SJCRH30 (cell line): ENCODE measurements at regions not wholly inside any gene's neighbourhood (a gene's known extent, or its start where the extent isn't known, plus 50 kb on each side); places are given as distances from the start of the nearest gene placed in this dataset.

Source experiments
- DNase-seq, 2 experiments: peaks; one replicate each; pipeline ENCODE4 v3.0.0-alpha.2; 2015 to 2020
- H3K27ac ChIP-seq: fragments of 250-450 bp; sonication (Bioruptor Pico); 2 replicates; pipeline ENCODE4 v1.5.1; 2020; ENCODE audit warnings: mild to moderate bottlenecking, moderate library complexity
- H3K27me3 ChIP-seq: fragments of 250-450 bp; sonication (Bioruptor Pico); 2 replicates; pipeline ENCODE4 v1.5.1; 2020; ENCODE audit warnings: mild to moderate bottlenecking, moderate library complexity
- H3K36me3 ChIP-seq: fragments of 250-450 bp; sonication (Bioruptor Pico); 2 replicates; pipeline ENCODE4 v1.5.1; 2020; ENCODE audit warnings: mild to moderate bottlenecking, moderate library complexity
- H3K4me1 ChIP-seq: fragments of 250-450 bp; sonication (Bioruptor Pico); 2 replicates; pipeline ENCODE4 v1.5.1; 2020; ENCODE audit warnings: mild to moderate bottlenecking, moderate library complexity
- H3K4me3 ChIP-seq: fragments of 250-450 bp; sonication (Bioruptor Pico); 2 replicates; pipeline ENCODE4 v1.5.1; 2020; ENCODE audit warnings: mild to moderate bottlenecking, moderate library complexity
- H3K9me3 ChIP-seq: fragments of 250-450 bp; sonication (Bioruptor Pico); replicated peaks from 2 replicates; pipeline ENCODE4 v1.5.1; 2020; ENCODE audit warnings: mild to moderate bottlenecking, moderate library complexity

DNA sequence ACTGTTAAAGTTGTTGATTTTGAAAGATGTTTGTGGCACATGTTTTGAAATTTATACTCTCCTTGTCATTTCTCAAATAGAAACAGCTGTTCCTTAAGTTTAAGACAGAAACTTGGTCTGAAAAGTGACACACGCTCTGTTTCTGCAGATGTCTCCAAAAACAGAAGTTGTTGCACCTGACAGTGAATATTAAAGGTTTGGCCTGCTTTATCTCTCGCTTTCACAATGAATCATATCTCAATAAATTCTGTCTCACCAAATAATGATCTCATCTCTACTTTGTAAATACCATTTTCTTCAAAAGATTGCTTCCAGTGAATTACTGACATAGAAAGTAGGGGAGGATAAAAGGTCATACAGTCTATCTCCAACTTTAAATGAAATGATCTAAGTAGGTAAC, 294.9 kb upstream of the SYT4 start:
- H3K36me3 ChIP-seq: no peaks in the 10 kb centered on the region
- no peaks in the 10 kb centered on the region for H3K4me1 ChIP-seq
- no peak for DNase-seq
- H3K27me3 ChIP-seq: no peaks in the 10 kb centered on the region
- H3K27ac ChIP-seq: no peak overlapping the region
- H3K9me3 ChIP-seq: no peaks in the 10 kb centered on the region
- no peak overlapping the region for H3K4me3 ChIP-seq

GRCh38 chr18:43574974-43575373, 297.7 kb upstream of the SYT4 start:
- no peaks in the 10 kb centered on the region for H3K27me3 ChIP-seq
- no peak for DNase-seq
- H3K4me3 ChIP-seq: no peak overlapping the region
- no peak overlapping the region for H3K27ac ChIP-seq
- H3K9me3 ChIP-seq: no peaks in the 10 kb centered on the region
- no peaks in the 10 kb centered on the region for H3K36me3 ChIP-seq
- no peaks in the 10 kb centered on the region for H3K4me1 ChIP-seq

GRCh38 chr18:43578211-43578610, 300.9 kb upstream of the SYT4 start:
- H3K4me3 ChIP-seq: no peak overlapping the region
- no peak for DNase-seq
- H3K36me3 ChIP-seq: no peaks in the 10 kb centered on the region
- H3K27me3 ChIP-seq: no peaks in the 10 kb centered on the region
- H3K27ac ChIP-seq: no peak overlapping the region
- H3K9me3 ChIP-seq: no peaks in the 10 kb centered on the region
- H3K4me1 ChIP-seq: no peaks in the 10 kb centered on the region

DNA sequence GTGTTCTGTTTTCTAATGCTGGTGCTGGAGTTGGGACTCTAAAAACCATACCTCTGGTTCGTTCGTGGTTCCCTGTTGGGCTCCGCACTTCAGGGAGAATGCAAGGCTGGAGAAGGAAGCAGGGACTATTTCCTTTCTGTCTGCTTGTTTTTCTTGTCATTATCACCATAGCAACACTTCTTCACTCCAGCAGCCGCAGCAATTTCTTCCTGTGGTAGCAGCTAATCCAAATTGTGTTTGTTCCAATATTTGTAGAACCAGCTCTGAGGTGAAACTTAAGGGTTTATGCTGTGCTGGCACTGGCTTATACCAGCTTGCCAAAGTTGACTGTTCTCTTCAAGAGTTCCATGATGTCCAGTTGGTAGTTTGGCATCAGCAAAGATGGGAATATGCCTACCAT, 301.4 kb upstream of the SYT4 start:
- no peak overlapping the region for H3K4me3 ChIP-seq
- no peaks in the 10 kb centered on the region for H3K9me3 ChIP-seq
- DNase-seq: no peak
- no peaks in the 10 kb centered on the region for H3K36me3 ChIP-seq
- no peaks in the 10 kb centered on the region for H3K27me3 ChIP-seq
- H3K4me1 ChIP-seq: no peaks in the 10 kb centered on the region
- no peak overlapping the region for H3K27ac ChIP-seq

DNA sequence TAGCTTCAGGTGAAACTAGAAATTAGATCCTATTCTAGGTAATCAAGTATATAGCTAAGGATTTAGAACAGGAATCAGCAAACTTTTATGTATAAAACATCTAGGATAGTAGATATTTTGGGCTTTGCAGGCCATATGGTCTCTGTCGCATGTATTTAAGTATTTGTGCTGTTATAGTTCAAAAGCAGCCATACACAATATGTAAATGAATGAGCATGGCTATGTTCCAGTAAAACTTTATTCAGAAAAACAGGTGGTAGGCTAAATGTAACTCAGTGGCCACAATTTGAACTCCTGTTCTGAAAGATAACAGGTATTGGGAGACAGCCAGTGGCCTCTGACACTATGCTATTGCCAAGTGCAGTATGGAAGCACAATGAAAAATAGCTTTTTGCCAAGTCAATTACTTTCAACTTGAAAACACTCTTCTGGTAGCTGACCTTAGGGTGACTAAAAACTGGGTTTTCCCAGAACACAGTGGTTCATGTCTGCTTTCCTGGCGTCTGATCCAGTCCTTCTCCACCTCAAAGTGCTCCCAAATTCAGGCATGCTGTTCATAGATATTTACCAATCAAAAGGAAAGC, 304.7 kb upstream of the SYT4 start:
- Histone ChIP-seq H3K27me3 (no peaks in the 10 kb centered on the region), H3K27ac (no peak overlapping the region), H3K36me3 (no peaks in the 10 kb centered on the region), H3K9me3 (no peaks in the 10 kb centered on the region), H3K4me3 (no peak overlapping the region), H3K4me1 (no peaks in the 10 kb centered on the region)
- no peak for DNase-seq

- Histone ChIP-seq H3K36me3 (no peaks in the 10 kb centered on the region), H3K4me3 (no peak overlapping the region), H3K27ac (no peak overlapping the region), H3K27me3 (no peaks in the 10 kb centered on the region), H3K4me1 (no peaks in the 10 kb centered on the region), H3K9me3 (no peaks in the 10 kb centered on the region)
- DNase-seq: peak in 1 of 2 experiments; percentile 42
Observed at GRCh38 chr18:43587538-43588153, 310.4 kb upstream of the SYT4 start.

DNA sequence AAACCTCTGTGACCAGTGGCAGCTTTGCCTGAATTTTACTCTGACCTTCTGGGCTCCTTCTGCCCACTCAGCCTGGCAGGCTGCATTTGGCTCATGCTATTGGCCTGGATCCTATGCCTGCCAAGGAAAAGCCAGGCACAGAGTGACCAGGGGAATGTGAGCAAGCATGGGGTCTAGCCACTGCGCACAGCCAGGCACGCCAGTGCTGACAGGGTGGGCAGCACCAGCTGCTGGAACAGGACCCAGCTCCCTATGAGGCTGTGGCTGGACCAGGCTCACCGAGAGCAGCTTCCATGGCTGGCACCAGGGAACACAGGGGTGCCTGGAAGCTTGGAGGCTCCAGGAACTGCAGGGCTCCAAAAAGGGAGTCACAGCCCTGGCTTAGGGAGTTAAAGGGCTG, 311.5 kb upstream of the SYT4 start:
- Histone ChIP-seq H3K36me3 (no peaks in the 10 kb centered on the region), H3K27ac (no peak overlapping the region), H3K4me1 (no peaks in the 10 kb centered on the region), H3K9me3 (no peaks in the 10 kb centered on the region), H3K27me3 (no peaks in the 10 kb centered on the region), H3K4me3 (no peak overlapping the region)
- DNase-seq: no peak

GRCh38 chr18:43589611-43590151, 312.4 kb upstream of the SYT4 start:
- no peak for DNase-seq
- H3K9me3 ChIP-seq: no peaks in the 10 kb centered on the region
- no peak overlapping the region for H3K27ac ChIP-seq

DNA sequence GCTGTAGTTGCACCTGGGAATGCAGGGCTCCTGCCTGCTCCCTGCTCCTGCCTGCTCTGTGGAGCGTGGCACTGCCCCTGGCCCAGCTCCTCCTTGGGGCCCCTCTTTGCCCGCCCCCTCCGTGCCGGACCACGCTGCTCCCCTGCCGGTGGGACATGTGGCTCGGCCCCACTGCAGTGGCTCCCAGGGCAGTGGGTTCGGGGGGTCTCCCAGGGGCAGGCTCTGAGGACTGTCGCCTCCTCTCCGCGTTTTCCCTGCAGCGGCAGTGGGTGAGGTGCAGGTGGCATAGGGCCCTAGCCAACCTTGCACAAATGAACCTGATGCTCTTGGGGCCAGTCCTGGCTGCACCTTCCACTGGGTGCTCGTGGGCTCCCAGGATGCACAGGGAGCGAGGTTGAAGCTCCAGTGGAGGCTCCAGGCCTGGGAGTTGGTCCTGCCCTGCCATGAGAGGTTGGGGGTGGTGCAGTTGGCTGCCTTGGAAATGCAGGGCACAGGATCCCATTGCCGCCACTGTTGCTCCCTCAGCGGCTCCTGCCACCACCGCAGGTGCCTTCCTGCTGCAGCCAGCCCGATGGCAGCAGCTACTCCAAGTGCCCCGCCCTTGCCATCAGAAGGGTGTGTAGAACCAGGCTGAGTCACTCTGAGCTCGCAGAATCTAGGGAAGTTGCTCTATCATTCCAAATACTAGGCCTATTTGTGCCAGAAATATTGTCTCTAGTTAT, 313.1 kb upstream of the SYT4 start:
- H3K4me3 ChIP-seq: no peak overlapping the region
- H3K36me3 ChIP-seq: no peaks in the 10 kb centered on the region
- no peak for DNase-seq
- H3K9me3 ChIP-seq: no peaks in the 10 kb centered on the region
- no peaks in the 10 kb centered on the region for H3K4me1 ChIP-seq
- H3K27me3 ChIP-seq: no peaks in the 10 kb centered on the region
- H3K27ac ChIP-seq: no peak overlapping the region

More at GRCh38 chr18:43589611-43590151, 312.4 kb upstream of the SYT4 start:
- Histone ChIP-seq H3K4me3 (no peak overlapping the region), H3K4me1 (no peaks in the 10 kb centered on the region), H3K27me3 (no peaks in the 10 kb centered on the region), H3K36me3 (no peaks in the 10 kb centered on the region)

DNA sequence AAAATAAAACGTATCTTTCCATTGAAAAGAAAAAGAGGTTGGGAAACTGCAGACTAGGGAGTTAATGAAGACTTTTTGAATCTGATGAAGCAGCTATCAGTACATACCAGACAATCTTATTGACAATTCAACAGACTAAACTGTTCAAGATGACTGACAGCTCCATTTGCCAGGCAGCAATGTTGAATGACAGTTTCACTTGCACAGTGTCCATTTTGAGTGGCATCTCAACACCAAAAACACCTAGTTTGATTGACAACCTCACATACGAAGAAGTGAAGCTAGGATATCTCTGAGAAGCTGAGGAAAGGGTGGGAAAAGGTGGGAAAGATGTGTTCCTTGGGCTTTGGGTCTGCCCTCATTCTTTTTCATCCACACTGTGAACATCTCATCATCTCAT, 315.0 kb upstream of the SYT4 start:
- no peak overlapping the region for H3K27ac ChIP-seq
- no peak overlapping the region for H3K4me3 ChIP-seq
- no peak for DNase-seq
- no peaks in the 10 kb centered on the region for H3K9me3 ChIP-seq
- no peaks in the 10 kb centered on the region for H3K4me1 ChIP-seq
- no peaks in the 10 kb centered on the region for H3K36me3 ChIP-seq
- H3K27me3 ChIP-seq: no peaks in the 10 kb centered on the region

- Histone ChIP-seq H3K27ac (no peak overlapping the region), H3K4me3 (no peak overlapping the region), H3K4me1 (no peaks in the 10 kb centered on the region), H3K9me3 (no peaks in the 10 kb centered on the region), H3K36me3 (no peaks in the 10 kb centered on the region), H3K27me3 (no peaks in the 10 kb centered on the region)
- peak in 1 of 2 experiments; percentile 23 for DNase-seq
Observed at GRCh38 chr18:43596105-43596712, 318.9 kb upstream of the SYT4 start.

- no peaks in the 10 kb centered on the region for H3K36me3 ChIP-seq
- H3K4me3 ChIP-seq: no peak overlapping the region
- no peak for DNase-seq
- no peaks in the 10 kb centered on the region for H3K9me3 ChIP-seq
- H3K27me3 ChIP-seq: no peaks in the 10 kb centered on the region
- no peak overlapping the region for H3K27ac ChIP-seq
- no peaks in the 10 kb centered on the region for H3K4me1 ChIP-seq
Observed at GRCh38 chr18:43601432-43601831, 324.1 kb upstream of the SYT4 start.

DNA sequence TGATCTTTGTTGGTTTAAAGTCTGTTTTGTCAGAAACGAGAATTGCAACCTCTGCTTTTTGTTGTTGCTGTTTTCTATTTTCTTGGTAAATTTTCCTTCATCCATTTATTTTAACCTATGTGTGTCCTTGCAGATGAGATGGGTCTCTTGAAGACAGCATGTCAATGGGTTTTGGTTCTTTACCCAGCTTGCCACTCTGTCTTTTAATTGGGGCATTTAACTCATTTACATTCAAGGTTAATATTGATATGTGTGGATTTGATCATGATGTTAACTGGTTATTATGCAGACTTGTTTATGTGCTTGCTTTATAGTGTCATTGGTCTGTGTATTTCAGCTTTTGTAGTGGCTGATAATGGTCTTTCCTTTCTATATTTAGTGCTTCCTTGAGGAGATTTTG, 327.9 kb upstream of the SYT4 start:
- H3K27me3 ChIP-seq: no peaks in the 10 kb centered on the region

GRCh38 chr18:43606795-43607194, 329.5 kb upstream of the SYT4 start:
- Histone ChIP-seq H3K27me3 (no peaks in the 10 kb centered on the region), H3K4me3 (no peak overlapping the region), H3K27ac (no peak overlapping the region), H3K4me1 (no peaks in the 10 kb centered on the region), H3K36me3 (no peaks in the 10 kb centered on the region), H3K9me3 (no peaks in the 10 kb centered on the region)
- peak; percentile 7 to 30 for DNase-seq

More for the DNA sequence above, 327.9 kb upstream of the SYT4 start:
- no peaks in the 10 kb centered on the region for H3K36me3 ChIP-seq
- no peaks in the 10 kb centered on the region for H3K4me1 ChIP-seq
- H3K9me3 ChIP-seq: no peaks in the 10 kb centered on the region
- DNase-seq: no peak
- H3K27ac ChIP-seq: no peak overlapping the region
- no peak overlapping the region for H3K4me3 ChIP-seq

DNA sequence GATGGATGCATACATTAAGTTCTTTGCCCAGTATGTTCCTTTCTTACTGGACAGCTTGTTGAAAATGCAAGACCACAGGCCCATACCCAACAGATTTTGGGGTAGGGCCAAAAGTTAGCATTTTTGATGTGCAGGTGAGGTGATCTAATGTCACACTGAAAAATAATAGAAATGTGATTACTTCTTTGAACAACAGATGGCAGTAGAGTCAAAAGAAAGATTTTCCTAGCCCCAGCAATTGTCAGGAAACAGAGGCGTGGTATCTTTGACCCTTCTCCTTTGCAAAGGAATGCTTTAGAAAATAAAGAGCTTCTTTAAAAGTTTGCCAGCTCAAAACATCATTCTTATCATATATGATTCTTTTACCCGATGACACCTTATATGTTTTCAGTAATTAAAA, 343.6 kb upstream of the SYT4 start:
- Histone ChIP-seq H3K9me3 (no peaks in the 10 kb centered on the region), H3K27me3 (no peaks in the 10 kb centered on the region), H3K27ac (no peak overlapping the region), H3K4me1 (no peaks in the 10 kb centered on the region), H3K4me3 (no peak overlapping the region), H3K36me3 (no peaks in the 10 kb centered on the region)
- peak in 1 of 2 experiments; percentile 45 for DNase-seq
